K562 (cell line): ENCODE measurements at regions not wholly inside any gene's neighbourhood (a gene's known extent, or its start where the extent isn't known, plus 50 kb on each side); places are given as distances from the start of the nearest gene placed in this dataset.

ENCODE experiments used
- ARNT ChIP-seq, 2 experiments: fragments of 450-650 bp; IDR thresholded peaks; 2 replicates each; pipeline ENCODE4 v1.6.1; 2016; ENCODE audit warnings: mild to moderate bottlenecking in 1 of 2
- EP300 ChIP-seq: IDR thresholded peaks from 2 replicates; pipeline ENCODE4 v1.6.1; 2012; ENCODE audit warnings: low read length, improper control_type of control experiment
- ETS2 ChIP-seq: IDR thresholded peaks from 2 replicates; pipeline ENCODE4 v1.6.1; 2016; ENCODE audit warnings: borderline replicate concordance, missing genetic modification characterization, mild to moderate bottlenecking, moderate library complexity, missing compliant biosample characterization; ENCODE audit not compliant: poor library complexity, severe bottlenecking
- FOXM1 ChIP-seq, 2 experiments: fragments of 450-650 bp in 1 of 2; sonication (generic) in 1 of 2; formaldehyde crosslinking in 1 of 2; IDR thresholded peaks; 2 replicates each; pipeline versions ENCODE4 v1.6.1 to v1.9.0; 2017 to 2022; ENCODE audit warnings: low read depth in 2 of 2, mild to moderate bottlenecking in 2 of 2, missing genetic modification reagents in 1 of 2, moderate library complexity in 1 of 2
- HIVEP1 ChIP-seq: fragments of 250-450 bp; sonication (Bioruptor Pico); IDR thresholded peaks from 2 replicates; pipeline ENCODE4 v1.4.0; 2020; ENCODE audit warnings: mild to moderate bottlenecking
- JUND ChIP-seq, 2 experiments: IDR thresholded peaks; 2 replicates in 1 of 2; 3 replicates in 1 of 2; pipeline ENCODE4 v1.6.1; 2011; ENCODE audit warnings: borderline replicate concordance in 2 of 2, low read depth in 2 of 2, low read length in 2 of 2, improper control_type of control experiment in 1 of 2, missing biosample characterization in 1 of 2, missing genetic modification characterization in 1 of 2, missing genetic modification reagents in 1 of 2
- MEF2D ChIP-seq: conservative IDR thresholded peaks from 2 replicates; pipeline ENCODE4 v1.6.1; 2016; ENCODE audit warnings: low read depth, missing genetic modification characterization, missing compliant biosample characterization
- RBM25 ChIP-seq: fragments of 200-400 bp; formaldehyde crosslinking; IDR thresholded peaks from 2 replicates; pipeline ENCODE4 v1.6.1; 2018; ENCODE audit warnings: low read length, low read depth, moderate library complexity; ENCODE audit not compliant: severe bottlenecking
- SMAD2 ChIP-seq: fragments of 150-350 bp; IDR thresholded peaks from 2 replicates; pipeline ENCODE4 v1.6.1; 2014; ENCODE audit warnings: low read depth, mild to moderate bottlenecking, low read length
- SUPT5H ChIP-seq: fragments of 450-650 bp; IDR thresholded peaks from 2 replicates; pipeline ENCODE4 v1.6.1; 2016
- ZNF717 ChIP-seq: fragments of 250-450 bp; sonication (Bioruptor Pico); IDR thresholded peaks from 2 replicates; pipeline ENCODE4 v1.5.0; 2021
- TF ChIP-seq, protein P1 (sequence below): fragments of 250-450 bp; sonication (Bioruptor Pico); IDR thresholded peaks from 2 replicates; pipeline ENCODE4 v1.5.1; 2021; ENCODE audit warnings: mild to moderate bottlenecking
- TF ChIP-seq, protein P2 (sequence below): fragments of 450-650 bp; IDR thresholded peaks from 2 replicates; pipeline ENCODE4 v1.6.1; 2018; ENCODE audit warnings: mild to moderate bottlenecking, low read depth; ENCODE audit not compliant: partially characterized antibody
- TF ChIP-seq, protein P3 (sequence below), 2 experiments: fragments of 450-650 bp; IDR thresholded peaks; 2 replicates each; pipeline ENCODE4 v1.6.1; 2018; ENCODE audit warnings: mild to moderate bottlenecking in 2 of 2, low read depth in 1 of 2; ENCODE audit not compliant: partially characterized antibody in 2 of 2
- TF ChIP-seq, protein P4 (sequence below): fragments of 450-650 bp; IDR thresholded peaks from 2 replicates; pipeline ENCODE4 v1.6.1; 2017; ENCODE audit warnings: antibody characterized with exemption, mild to moderate bottlenecking

DNA sequence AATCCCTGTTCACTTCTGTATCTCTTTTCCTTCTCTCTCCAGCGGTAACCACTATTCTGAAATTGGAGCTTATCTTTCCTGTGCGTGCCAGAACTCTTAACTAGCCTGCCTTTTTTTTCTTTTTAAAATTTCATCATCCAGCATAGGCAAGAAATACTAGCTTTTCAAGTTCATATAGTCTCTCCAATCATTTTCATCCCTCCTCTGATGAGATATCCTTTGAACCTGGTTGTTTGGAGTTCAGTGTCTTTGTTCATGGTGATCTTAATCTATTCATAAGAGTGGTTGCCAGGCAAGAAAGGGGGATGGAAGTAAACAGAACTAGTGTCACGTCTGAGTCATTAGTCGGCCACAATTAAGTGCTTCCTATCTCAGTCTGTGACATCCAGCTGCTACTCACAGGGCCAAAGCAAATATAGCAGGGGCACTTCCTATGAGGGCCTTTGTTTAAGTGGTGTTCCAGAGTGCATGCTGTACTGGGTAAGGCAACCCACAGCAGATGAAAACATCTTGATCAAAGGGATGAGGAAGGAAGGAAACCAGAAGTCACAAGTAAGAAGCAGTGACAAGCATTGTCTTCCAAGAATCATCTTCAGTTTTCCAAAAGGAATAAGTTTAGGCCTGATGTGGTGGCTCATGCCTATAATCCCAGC lies 56.4 kb upstream of the XIAP start (continued):
- TF ChIP-seq, protein P1, sequence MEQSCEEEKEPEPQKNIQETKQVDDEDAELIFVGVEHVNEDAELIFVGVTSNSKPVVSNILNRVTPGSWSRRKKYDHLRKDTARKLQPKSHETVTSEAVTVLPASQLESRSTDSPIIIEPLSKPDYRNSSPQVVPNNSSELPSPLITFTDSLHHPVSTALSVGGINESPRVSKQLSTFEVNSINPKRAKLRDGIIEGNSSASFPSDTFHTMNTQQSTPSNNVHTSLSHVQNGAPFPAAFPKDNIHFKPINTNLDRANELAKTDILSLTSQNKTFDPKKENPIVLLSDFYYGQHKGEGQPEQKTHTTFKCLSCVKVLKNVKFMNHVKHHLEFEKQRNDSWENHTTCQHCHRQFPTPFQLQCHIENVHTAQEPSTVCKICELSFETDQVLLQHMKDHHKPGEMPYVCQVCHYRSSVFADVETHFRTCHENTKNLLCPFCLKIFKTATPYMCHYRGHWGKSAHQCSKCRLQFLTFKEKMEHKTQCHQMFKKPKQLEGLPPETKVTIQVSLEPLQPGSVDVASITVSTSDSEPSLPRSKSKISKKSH (CRISPR knock-in tag), result no peak
- TF ChIP-seq, protein P2, sequence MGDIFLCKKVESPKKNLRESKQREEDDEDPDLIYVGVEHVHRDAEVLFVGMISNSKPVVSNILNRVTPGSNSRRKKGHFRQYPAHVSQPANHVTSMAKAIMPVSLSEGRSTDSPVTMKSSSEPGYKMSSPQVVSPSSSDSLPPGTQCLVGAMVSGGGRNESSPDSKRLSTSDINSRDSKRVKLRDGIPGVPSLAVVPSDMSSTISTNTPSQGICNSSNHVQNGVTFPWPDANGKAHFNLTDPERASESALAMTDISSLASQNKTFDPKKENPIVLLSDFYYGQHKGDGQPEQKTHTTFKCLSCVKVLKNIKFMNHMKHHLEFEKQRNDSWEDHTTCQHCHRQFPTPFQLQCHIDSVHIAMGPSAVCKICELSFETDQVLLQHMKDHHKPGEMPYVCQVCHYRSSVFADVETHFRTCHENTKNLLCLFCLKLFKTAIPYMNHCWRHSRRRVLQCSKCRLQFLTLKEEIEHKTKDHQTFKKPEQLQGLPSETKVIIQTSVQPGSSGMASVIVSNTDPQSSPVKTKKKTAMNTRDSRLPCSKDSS, result no peak
- TF ChIP-seq FOXM1 (IDR thresholded peaks at IDR 0.05; ENCODE audit: low read depth) (peak; percentile 23; the same call in 1 of the 2 replicates), FOXM1 (CRISPR knock-in tag; IDR thresholded peaks at IDR 0.05; ENCODE audit: low read depth) (no peak), ETS2 (tag) (no peak), ARNT (IDR thresholded peaks at IDR 0.05) (peak in 1 of 2 experiments; percentile 88; a peak in 2 of 4 replicates), JUND (IDR thresholded peaks at IDR 0.05; ENCODE audit: borderline replicate concordance, low read depth, low read length) (peak; percentile 90), JUND (tag; IDR thresholded peaks at IDR 0.05; ENCODE audit: borderline replicate concordance, low read depth, low read length) (peak; percentile 93; the same call in 2 of the 3 replicates), EP300 (peak; percentile 79), MEF2D (tag) (peak; percentile 49; the same call in 1 of the 2 replicates), RBM25 (no peak), ZNF717 (CRISPR knock-in tag) (no peak), SMAD2 (no peak), SUPT5H (no peak), HIVEP1 (no peak)
- TF ChIP-seq, protein P3, sequence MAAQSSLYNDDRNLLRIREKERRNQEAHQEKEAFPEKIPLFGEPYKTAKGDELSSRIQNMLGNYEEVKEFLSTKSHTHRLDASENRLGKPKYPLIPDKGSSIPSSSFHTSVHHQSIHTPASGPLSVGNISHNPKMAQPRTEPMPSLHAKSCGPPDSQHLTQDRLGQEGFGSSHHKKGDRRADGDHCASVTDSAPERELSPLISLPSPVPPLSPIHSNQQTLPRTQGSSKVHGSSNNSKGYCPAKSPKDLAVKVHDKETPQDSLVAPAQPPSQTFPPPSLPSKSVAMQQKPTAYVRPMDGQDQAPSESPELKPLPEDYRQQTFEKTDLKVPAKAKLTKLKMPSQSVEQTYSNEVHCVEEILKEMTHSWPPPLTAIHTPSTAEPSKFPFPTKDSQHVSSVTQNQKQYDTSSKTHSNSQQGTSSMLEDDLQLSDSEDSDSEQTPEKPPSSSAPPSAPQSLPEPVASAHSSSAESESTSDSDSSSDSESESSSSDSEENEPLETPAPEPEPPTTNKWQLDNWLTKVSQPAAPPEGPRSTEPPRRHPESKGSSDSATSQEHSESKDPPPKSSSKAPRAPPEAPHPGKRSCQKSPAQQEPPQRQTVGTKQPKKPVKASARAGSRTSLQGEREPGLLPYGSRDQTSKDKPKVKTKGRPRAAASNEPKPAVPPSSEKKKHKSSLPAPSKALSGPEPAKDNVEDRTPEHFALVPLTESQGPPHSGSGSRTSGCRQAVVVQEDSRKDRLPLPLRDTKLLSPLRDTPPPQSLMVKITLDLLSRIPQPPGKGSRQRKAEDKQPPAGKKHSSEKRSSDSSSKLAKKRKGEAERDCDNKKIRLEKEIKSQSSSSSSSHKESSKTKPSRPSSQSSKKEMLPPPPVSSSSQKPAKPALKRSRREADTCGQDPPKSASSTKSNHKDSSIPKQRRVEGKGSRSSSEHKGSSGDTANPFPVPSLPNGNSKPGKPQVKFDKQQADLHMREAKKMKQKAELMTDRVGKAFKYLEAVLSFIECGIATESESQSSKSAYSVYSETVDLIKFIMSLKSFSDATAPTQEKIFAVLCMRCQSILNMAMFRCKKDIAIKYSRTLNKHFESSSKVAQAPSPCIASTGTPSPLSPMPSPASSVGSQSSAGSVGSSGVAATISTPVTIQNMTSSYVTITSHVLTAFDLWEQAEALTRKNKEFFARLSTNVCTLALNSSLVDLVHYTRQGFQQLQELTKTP (IDR thresholded peaks at IDR 0.05; ENCODE audit: low read depth in 1 of 2, partially characterized antibody in 2 of 2), result peak in 1 of 2 experiments; percentile 75
- TF ChIP-seq, protein P4, sequence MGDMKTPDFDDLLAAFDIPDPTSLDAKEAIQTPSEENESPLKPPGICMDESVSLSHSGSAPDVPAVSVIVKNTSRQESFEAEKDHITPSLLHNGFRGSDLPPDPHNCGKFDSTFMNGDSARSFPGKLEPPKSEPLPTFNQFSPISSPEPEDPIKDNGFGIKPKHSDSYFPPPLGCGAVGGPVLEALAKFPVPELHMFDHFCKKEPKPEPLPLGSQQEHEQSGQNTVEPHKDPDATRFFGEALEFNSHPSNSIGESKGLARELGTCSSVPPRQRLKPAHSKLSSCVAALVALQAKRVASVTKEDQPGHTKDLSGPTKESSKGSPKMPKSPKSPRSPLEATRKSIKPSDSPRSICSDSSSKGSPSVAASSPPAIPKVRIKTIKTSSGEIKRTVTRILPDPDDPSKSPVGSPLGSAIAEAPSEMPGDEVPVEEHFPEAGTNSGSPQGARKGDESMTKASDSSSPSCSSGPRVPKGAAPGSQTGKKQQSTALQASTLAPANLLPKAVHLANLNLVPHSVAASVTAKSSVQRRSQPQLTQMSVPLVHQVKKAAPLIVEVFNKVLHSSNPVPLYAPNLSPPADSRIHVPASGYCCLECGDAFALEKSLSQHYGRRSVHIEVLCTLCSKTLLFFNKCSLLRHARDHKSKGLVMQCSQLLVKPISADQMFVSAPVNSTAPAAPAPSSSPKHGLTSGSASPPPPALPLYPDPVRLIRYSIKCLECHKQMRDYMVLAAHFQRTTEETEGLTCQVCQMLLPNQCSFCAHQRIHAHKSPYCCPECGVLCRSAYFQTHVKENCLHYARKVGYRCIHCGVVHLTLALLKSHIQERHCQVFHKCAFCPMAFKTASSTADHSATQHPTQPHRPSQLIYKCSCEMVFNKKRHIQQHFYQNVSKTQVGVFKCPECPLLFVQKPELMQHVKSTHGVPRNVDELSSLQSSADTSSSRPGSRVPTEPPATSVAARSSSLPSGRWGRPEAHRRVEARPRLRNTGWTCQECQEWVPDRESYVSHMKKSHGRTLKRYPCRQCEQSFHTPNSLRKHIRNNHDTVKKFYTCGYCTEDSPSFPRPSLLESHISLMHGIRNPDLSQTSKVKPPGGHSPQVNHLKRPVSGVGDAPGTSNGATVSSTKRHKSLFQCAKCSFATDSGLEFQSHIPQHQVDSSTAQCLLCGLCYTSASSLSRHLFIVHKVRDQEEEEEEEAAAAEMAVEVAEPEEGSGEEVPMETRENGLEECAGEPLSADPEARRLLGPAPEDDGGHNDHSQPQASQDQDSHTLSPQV, result peak; percentile 49; the same call in 1 of the 2 replicates
